Stimulated activated CD4-positive, alpha-beta T cell treated with anti-CD3 and anti-CD28 coated beads, TNF-alpha, amount 100 ng/mL, for 24 hours (primary cell): ENCODE measurements at regions not wholly inside any gene's neighbourhood (a gene's known extent, or its start where the extent isn't known, plus 50 kb on each side); places are given as distances from the start of the nearest gene placed in this dataset.
A peak's percentile ranks its signal among the peaks of the same experiment; 100 is the strongest.

Source experiments
- DNase-seq, 3 experiments: peaks; one replicate each; pipeline ENCODE4 v3.0.0-alpha.2; 2020; ENCODE audit warnings: low read depth in 3 of 3

DNA sequence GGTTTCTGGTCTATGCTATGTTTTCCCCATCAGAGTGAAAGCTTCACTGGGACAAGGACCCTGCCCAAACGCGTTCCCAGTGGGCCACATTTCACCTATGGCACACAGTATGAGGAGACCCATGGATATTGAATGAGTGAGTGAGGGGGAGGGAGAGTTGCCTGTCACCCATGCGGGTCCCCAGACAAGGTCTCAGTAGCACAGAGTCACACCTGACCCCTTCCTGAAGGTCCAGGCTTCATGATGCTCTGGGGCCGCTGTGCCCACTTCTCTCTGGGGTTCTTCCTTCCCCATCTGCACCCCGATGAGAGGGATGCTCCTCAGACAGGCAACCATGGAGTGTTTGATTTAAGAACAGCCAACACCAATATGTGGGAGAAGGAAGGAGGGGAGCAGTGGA, 72.3 kb upstream of the CSF3R start:
- DNase-seq: no peak

DNA sequence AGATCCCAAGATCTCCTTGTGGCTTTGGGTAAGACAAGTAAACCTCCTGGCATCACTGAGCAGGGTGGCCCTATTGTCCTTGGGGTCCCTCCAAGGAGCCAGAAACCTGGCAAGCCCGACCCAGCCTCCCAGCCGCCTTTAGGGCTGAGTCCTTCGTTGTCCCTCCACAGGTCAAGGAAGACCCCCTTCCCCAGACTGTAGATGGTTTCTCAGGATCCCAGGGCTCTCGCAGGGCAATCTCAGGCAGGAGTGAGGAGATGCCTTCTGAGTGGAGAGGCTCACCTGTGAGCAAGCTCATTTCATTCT, 71.6 kb upstream of the CSF3R start:
- no peak for DNase-seq

DNA sequence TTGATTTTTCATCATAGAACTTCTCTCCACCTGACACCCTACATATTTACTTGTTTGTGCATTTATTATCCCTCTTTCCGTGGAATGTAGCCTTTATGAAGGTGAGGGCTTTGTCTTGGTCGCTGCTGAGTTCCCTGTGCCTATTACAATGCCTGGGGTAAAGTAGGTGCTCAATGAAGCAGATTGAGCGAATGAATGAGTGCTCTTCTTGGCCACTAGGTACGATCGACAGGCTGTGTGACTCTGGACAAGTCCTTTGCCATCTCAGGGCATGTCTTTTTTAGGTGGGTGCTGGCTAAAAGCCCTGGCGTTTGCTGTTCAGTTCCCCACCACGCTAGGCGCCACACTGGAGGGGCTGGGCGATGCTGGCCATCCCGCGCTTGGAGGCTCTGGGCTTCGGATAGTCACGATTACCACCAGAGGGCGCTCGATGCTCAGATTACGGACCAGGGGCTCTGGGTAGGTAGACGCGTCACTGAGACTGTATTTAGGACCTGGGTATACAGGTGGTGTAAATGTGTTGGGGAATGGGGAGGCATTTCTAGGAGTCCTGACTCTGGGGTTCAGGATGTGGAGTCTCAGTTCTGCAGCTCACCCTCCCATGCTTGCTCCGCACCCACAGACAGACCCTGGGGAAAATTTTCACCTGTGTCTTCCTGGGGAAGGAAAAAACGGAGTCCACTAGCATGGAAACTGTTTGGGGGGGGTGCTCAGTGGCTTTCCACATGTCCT, 71.0 kb upstream of the CSF3R start:
- DNase-seq: peak; percentile 36 to 74 (median 48)

DNA sequence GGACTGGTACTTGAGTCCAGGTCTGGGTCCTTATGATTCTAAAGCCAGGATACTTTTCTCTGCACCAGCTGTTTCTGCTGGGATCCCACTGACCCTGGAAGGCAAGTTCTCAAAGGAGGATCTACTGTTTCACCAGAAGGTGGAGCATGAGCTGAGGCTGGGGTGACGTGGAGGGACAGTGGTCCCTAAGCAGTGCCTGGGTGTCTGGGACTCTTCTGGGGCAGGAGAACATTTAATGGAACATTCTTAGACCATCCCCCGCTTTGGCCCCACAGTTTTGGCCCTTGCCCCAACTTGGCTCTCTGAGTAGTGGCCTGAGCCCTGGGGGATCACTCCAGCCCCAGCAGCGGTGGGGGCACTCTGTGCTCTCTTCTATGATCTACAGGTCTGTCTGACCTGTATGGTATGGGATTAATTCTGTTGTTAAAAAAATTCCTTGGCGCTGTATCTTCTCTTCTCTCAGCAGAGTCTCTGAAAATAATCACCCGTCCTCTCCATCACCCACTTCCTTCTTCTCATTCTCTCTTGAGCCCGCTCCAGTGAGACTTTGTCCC, 60.3 kb upstream of the CSF3R start:
- DNase-seq: no peak

DNA sequence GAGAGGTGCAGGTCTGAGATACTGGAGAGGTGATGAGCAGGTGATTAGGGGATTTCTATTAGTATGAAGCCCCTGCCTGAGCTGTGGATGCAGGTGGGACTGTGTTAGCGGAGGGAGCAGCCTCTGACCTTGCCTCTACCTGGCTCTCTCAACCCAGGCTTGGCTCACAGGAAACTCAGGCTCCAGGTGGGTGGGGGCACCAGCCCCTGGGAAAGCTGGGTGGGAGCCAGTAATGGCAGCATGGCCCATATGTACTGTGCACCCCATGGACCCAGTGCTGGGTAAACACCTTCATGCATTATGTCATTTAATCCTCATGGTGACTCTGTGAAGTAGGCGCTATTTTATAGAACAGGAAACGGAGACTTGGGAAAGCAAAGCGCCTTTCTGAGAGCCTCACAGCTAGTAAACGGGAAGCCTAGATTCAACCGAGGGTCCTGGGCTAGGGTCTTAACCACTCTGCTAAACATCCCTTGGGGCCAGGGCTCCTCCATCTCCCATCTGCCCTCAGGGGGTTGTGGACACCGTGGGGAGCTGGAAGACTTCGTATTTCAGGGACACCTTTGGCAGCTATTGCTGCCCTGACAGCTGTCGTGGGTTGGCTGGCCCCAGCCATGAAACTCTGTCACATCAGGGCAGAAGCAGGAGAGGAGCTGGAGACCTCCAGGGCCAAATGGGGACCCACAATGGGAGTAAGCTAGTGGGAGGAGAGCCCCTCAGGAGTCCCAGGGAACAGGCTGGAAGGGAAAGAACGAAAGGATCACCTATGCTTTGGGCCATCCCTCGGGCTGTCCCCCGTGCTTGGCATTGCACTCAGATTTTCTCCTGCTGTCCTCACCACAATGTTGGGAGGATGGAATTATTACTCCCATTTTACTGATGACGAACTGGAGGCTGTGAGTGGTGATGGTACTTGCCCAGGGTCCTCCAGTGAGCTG, 59.6 kb upstream of the CSF3R start:
- DNase-seq: no peak

DNA sequence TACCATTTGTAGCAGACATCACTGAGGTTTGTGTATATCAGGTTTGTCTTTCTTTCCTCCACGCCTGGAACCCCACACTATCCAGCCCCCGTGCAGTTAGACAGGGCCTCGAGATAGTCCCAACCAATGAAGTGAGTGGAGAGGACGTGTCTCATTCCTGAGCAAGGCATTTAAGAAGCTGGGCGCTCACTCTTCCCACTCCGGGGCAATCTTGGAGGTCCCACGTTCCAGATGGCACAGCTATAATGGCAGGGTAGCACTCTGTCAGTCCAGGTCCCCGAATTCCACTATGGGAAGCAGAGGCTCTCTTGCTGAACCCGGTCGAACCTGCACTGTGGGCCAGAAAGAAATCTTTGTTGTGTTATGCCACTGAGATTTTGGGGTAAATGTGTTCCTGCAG, 57.3 kb upstream of the CSF3R start:
- no peak for DNase-seq

DNA sequence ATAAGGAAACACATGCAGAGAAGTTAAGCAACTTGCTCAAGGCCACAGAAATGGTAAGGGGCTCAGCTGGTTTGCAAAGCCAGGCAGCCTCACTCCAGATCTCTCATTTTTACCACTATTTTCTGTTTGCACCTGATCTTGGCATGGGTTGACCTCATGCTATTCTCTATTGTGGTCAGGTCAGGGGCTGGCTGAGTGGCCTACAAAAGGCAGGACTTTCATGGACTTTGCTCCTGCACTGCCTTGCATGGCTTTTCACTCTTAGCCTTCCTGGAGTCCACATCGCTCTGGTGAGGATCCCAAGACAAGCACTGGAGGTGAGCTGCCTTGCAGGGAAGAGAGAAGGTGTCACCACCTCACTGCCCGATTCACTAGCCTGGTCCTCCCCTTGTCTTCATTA, 56.8 kb upstream of the CSF3R start:
- DNase-seq: no peak

DNA sequence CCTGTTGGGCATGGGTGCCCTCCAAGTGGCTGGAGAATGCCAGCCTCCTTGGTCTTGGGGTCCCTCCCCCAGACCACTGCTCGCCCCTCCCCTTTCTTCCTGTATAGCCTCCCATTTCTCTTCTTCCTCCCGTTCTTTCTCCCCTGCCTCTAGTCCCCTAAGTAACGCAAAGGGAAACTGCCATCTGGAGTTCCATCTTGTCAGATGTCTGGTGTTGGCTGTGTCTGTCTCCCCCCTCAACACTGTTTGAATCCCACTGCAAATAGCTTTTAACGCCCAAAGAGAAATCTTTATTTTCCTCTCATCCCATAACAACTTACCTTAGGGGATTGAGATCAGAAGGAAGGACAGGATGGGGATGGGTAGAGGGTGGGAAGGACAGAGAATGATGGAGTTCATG, 55.3 kb upstream of the CSF3R start:
- DNase-seq: no peak

DNA sequence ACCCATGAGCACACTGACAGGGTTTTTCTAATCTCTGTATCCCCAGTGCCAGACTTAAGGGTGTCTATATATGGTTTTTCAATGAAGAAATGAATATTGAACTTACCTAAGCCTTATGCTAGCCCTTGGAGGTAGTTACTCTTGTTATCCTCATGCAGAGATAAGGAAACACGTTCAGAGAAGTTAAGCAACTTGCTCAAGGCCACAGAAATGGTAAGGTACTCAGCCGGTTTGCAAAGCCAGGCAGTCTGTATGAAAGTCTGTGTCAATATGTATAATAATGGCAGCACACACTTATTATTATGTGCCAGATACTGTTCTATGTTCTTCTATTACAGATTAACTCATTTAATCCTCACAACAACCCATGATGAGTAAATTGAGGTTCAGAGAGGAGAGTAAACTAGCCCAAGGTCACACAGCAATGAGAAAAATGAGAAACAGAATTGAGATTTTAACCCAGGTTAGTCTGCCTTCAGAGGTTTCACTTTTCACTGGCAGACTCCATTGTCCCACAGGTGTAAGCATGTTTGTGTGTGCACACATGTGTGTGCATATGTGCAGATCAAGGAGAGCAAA, 54.6 kb upstream of the CSF3R start:
- no peak for DNase-seq

DNA sequence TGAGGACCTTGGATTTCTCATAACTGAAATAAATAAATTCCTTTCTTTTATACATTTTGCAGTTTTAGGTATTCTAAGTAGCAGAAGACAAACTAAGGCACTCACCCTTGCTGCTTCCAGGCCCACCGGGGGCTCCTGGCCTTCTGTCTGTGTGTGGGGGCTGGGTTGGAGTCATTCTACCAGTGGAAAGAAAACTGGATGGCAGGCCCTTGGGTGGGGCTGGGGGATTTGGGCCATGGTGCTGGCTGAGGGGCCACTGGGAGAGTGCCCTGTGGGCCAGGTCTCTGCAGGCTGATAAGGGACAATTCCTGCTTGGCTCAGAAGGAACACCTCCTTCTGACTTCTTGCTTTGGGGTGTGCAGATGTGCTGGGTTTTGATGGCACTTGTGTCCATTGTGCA, 54.0 kb upstream of the CSF3R start:
- DNase-seq: no peak

DNA sequence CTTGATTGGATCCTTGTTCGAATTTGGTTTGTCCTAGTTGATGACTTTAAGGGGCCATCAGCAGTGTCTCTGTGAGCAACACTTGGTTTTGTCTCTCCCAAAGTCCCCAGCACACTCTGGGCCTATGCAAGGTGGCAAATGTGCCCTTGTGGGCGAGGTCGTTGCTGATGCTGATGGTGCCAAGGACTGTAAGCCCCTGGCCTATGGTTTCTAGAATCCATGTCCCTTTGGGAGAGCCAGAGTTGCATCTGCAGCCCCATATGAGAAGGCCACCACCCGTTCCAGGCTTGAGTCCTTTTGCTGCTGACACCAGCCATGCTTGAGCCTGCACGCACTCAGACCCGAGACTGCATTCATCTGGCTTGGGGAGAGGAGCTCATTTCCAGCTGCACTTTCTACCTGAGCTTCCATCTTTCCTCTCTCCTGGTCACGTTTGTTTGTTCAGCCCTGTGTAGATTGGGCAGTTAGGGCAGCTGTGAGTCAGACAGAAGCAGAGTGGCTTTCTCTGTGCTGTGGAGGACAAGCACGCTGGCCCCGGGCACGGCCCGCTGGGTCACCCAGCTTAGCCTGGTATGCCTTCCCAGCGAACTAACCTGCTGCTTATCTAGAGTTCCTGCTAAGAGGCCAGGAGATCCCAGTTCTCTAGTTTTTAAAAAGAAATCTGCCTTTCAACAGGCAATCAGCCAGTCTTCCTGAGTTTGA, 52.1 kb upstream of the CSF3R start:
- DNase-seq: no peak

DNA sequence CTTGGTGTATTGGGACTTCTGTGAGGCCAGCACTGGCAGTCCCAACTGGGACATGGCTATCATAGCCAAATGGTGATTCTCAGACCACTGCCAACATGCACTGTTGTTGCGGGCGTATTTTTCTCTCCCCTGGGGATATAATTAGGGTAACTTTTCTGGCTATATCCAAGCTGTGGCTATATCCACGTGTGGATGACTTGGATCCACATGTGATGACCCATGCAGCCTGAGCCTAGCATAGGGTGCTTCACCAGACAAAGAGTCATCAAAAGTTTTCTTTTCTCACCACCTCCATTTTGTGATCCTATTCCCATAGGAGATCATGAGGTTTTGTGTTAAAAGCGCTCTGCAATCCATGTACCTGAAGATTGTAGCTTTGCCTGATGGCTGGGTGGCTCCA, 51.2 kb upstream of the CSF3R start:
- DNase-seq: no peak

DNA sequence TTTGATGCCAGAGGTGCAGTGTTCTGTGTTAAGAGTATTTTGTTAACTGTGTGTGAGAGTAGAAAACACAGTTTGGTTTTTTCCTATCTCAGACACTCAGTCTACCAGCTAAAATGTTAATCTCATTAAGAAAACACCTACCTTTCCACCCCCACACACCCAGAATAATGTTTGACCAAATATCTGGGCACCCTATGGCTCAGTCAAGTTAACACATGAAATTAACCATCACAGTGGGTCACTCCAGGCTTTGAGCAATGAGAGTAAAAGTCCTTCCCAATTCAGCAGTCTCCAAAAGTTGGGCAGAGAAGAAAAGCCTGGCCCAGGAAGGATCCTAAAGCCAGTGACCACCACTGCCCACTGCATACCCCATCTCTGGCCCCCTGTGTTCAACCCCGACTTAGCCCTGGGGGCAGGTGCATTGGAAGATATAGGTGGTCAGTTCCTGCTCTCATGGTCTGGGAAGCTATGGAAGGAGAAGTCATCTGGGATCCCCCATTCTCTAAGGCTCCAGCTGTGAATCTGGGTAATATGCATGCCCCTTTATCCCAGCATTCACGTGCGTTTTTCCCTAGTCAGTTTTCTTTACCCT, 50.2 kb upstream of the CSF3R start:
- no peak for DNase-seq
